ENCODE measurements at regions not wholly inside any gene's neighbourhood (a gene's known extent, or its start where the extent isn't known, plus 50 kb on each side); places are given as distances from the start of the nearest gene placed in this dataset.

GRCh38 chr2:22604136-22604535 lies 780.8 kb upstream of the KLHL29 start:
- TF ChIP-seq SIN3A (IDR thresholded peaks at IDR 0.05; ENCODE audit: borderline replicate concordance, insufficient read depth, low read depth, low read length) (no peak), POLR2AphosphoS5 (IDR thresholded peaks at IDR 0.05; ENCODE audit: low read depth, low read length) (no peak)
- TF ChIP-seq, protein P1, sequence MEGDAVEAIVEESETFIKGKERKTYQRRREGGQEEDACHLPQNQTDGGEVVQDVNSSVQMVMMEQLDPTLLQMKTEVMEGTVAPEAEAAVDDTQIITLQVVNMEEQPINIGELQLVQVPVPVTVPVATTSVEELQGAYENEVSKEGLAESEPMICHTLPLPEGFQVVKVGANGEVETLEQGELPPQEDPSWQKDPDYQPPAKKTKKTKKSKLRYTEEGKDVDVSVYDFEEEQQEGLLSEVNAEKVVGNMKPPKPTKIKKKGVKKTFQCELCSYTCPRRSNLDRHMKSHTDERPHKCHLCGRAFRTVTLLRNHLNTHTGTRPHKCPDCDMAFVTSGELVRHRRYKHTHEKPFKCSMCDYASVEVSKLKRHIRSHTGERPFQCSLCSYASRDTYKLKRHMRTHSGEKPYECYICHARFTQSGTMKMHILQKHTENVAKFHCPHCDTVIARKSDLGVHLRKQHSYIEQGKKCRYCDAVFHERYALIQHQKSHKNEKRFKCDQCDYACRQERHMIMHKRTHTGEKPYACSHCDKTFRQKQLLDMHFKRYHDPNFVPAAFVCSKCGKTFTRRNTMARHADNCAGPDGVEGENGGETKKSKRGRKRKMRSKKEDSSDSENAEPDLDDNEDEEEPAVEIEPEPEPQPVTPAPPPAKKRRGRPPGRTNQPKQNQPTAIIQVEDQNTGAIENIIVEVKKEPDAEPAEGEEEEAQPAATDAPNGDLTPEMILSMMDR (IDR thresholded peaks at IDR 0.05), result no peak
- TF ChIP-seq, protein P2, sequence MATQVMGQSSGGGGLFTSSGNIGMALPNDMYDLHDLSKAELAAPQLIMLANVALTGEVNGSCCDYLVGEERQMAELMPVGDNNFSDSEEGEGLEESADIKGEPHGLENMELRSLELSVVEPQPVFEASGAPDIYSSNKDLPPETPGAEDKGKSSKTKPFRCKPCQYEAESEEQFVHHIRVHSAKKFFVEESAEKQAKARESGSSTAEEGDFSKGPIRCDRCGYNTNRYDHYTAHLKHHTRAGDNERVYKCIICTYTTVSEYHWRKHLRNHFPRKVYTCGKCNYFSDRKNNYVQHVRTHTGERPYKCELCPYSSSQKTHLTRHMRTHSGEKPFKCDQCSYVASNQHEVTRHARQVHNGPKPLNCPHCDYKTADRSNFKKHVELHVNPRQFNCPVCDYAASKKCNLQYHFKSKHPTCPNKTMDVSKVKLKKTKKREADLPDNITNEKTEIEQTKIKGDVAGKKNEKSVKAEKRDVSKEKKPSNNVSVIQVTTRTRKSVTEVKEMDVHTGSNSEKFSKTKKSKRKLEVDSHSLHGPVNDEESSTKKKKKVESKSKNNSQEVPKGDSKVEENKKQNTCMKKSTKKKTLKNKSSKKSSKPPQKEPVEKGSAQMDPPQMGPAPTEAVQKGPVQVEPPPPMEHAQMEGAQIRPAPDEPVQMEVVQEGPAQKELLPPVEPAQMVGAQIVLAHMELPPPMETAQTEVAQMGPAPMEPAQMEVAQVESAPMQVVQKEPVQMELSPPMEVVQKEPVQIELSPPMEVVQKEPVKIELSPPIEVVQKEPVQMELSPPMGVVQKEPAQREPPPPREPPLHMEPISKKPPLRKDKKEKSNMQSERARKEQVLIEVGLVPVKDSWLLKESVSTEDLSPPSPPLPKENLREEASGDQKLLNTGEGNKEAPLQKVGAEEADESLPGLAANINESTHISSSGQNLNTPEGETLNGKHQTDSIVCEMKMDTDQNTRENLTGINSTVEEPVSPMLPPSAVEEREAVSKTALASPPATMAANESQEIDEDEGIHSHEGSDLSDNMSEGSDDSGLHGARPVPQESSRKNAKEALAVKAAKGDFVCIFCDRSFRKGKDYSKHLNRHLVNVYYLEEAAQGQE (IDR thresholded peaks at IDR 0.05; ENCODE audit: insufficient read depth in 1 of 2, low read depth in 2 of 2, low read length in 1 of 2), result no peak

Measured in Panc1 (cell line).